Osteoblast (primary cell): ENCODE measurements at regions not wholly inside any gene's neighbourhood (a gene's known extent, or its start where the extent isn't known, plus 50 kb on each side); places are given as distances from the start of the nearest gene placed in this dataset.

Experiments
- DNase-seq: peaks from one replicate; pipeline ENCODE4 v3.0.0; 2011; ENCODE audit warnings: low spot score, mixed read lengths; ENCODE audit not compliant: insufficient read length; ENCODE audit errors: missing footprints
- H2AFZ ChIP-seq: 2 replicates; pipeline ENCODE4 v1.6.0; 2011; ENCODE audit warnings: mild to moderate bottlenecking, low read length
- H3K27ac ChIP-seq: 2 replicates; pipeline ENCODE4 v1.5.1; 2011; ENCODE audit warnings: mild to moderate bottlenecking, low read depth, low read length, moderate library complexity
- H3K27me3 ChIP-seq: 2 replicates; pipeline ENCODE4 v1.6.0; 2012; ENCODE audit warnings: mild to moderate bottlenecking, control low read depth, inconsistent platforms, low read length, moderate library complexity; ENCODE audit not compliant: insufficient read depth
- H3K36me3 ChIP-seq: 2 replicates; pipeline ENCODE4 v1.5.1; 2011; ENCODE audit warnings: mild to moderate bottlenecking, low read length, control low read depth, moderate library complexity; ENCODE audit not compliant: insufficient read depth
- H3K4me1 ChIP-seq: 2 replicates; pipeline ENCODE4 v1.5.1; 2011; ENCODE audit warnings: mild to moderate bottlenecking, low read length, control low read depth, moderate library complexity; ENCODE audit not compliant: insufficient read depth
- H3K4me2 ChIP-seq: 2 replicates; pipeline ENCODE4 v1.6.0; 2011; ENCODE audit warnings: mild to moderate bottlenecking, low read length; ENCODE audit not compliant: insufficient read depth
- H3K4me3 ChIP-seq: fragments of 200-600 bp; sonication (generic); 3 replicates; pipeline ENCODE4 v1.5.1; 2012; ENCODE audit warnings: mild to moderate bottlenecking, low read length, inconsistent platforms; ENCODE audit not compliant: insufficient read depth
- H3K79me2 ChIP-seq: 2 replicates; pipeline ENCODE4 v1.6.0; 2012; ENCODE audit warnings: mild to moderate bottlenecking, low read length, control low read depth, inconsistent platforms; ENCODE audit not compliant: insufficient read depth
- H3K9me3 ChIP-seq: 2 replicates; pipeline ENCODE4 v1.5.1; 2011; ENCODE audit warnings: low read depth, low read length, control low read depth
- H4K20me1 ChIP-seq: 2 replicates; pipeline ENCODE4 v1.6.0; 2012; ENCODE audit warnings: mild to moderate bottlenecking, low read length, control low read depth; ENCODE audit not compliant: insufficient read depth
- TF ChIP-seq, protein P1 (sequence below): IDR thresholded peaks from 2 replicates; pipeline ENCODE4 v1.5.1; 2011; ENCODE audit warnings: mild to moderate bottlenecking, low read depth, low read length, moderate library complexity; ENCODE audit errors: extremely low read depth

DNA sequence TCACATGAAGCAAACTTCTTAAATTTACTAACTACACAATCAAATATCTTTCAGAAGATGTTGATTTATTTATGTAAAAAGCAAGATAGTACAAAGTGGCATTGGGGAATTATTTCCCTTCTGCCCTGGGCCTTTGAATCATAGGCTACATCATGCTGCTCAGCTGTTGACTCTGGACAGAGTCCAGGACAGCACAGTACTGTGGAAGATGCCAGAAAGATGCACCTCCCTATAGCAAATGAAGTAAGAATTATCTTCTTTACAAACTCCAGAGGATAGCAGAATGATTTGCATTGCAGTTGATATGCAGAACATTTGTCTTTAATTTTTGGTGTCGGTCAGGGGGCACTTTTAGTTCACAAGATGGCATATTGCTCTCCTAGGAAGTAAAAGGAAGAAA, 1354.5 kb upstream of the ZEB2 start:
- Histone ChIP-seq H3K27ac (no peak overlapping the region), H3K4me3 (no peak overlapping the region), H3K79me2 (no peaks in the 10 kb centered on the region), H2AFZ (no peak overlapping the region), H3K9me3 (no peaks in the 10 kb centered on the region), H3K4me1 (peaks cover 12% of the 10 kb centered on the region), H4K20me1 (no peaks in the 10 kb centered on the region), H3K36me3 (no peaks in the 10 kb centered on the region), H3K27me3 (no peaks in the 10 kb centered on the region), H3K4me2 (peak overlapping the region; percentile 12)
- peak; percentile 86 for DNase-seq
- TF ChIP-seq, protein P1, sequence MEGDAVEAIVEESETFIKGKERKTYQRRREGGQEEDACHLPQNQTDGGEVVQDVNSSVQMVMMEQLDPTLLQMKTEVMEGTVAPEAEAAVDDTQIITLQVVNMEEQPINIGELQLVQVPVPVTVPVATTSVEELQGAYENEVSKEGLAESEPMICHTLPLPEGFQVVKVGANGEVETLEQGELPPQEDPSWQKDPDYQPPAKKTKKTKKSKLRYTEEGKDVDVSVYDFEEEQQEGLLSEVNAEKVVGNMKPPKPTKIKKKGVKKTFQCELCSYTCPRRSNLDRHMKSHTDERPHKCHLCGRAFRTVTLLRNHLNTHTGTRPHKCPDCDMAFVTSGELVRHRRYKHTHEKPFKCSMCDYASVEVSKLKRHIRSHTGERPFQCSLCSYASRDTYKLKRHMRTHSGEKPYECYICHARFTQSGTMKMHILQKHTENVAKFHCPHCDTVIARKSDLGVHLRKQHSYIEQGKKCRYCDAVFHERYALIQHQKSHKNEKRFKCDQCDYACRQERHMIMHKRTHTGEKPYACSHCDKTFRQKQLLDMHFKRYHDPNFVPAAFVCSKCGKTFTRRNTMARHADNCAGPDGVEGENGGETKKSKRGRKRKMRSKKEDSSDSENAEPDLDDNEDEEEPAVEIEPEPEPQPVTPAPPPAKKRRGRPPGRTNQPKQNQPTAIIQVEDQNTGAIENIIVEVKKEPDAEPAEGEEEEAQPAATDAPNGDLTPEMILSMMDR, result no peak

DNA sequence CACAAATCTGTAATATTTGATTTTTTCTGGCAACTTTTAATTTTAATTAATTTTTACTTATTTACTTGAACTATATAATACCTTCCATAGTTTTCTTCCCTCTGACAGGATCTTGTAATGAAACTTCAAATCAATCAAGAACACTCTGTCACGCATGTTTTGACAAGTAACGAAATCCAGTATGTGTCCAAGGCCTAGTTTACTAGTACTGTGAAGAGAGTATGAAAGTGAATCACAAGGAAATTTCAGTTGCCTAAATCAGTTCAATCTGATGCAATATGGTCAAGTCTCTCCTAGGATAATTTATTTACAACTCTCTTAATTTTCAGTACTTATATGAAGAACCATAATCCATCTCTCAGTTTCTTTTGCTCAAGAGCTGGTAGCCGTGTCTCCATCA, 1344.6 kb upstream of the ZEB2 start:
- Histone ChIP-seq H4K20me1 (no peaks in the 10 kb centered on the region), H3K27me3 (no peaks in the 10 kb centered on the region), H3K4me1 (no peaks in the 10 kb centered on the region), H3K4me2 (no peak overlapping the region), H3K4me3 (no peak overlapping the region), H3K9me3 (no peaks in the 10 kb centered on the region), H3K79me2 (no peaks in the 10 kb centered on the region), H3K27ac (no peak overlapping the region), H2AFZ (no peak overlapping the region), H3K36me3 (no peaks in the 10 kb centered on the region)
- DNase-seq, result no peak
- TF ChIP-seq, protein P1, result no peak

GRCh38 chr2:145861940-145862339, 1342.0 kb upstream of the ZEB2 start:
- no peaks in the 10 kb centered on the region for H3K36me3 ChIP-seq
- H3K27me3 ChIP-seq, result no peaks in the 10 kb centered on the region
- H3K4me3 ChIP-seq, result no peak overlapping the region
- no peaks in the 10 kb centered on the region for H3K9me3 ChIP-seq
- TF ChIP-seq, protein P1, result no peak
- H2AFZ ChIP-seq, result no peak overlapping the region
- no peaks in the 10 kb centered on the region for H3K4me1 ChIP-seq
- DNase-seq, result no peak
- H3K79me2 ChIP-seq, result no peaks in the 10 kb centered on the region
- no peaks in the 10 kb centered on the region for H4K20me1 ChIP-seq
- no peak overlapping the region for H3K27ac ChIP-seq
- no peak overlapping the region for H3K4me2 ChIP-seq

DNA sequence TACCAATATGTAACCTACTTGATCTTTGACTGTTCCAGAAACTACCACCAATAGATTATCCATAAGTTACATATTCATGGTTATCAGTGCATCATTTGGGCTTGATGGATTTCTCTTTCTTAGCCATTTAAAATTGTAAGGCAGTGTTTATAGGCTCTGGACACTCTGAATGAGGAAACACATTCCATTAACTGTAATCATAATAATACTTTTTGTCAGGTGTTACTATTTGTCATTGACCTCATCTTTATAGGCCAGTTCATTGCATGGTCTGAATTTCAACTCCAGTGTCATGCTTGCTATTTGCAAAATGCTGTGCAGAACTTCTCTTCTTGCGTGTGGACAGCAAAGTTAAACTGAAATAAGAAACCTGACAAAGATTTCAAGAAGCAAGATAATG, 1340.2 kb upstream of the ZEB2 start:
- no peaks in the 10 kb centered on the region for H3K36me3 ChIP-seq
- TF ChIP-seq, protein P1, result no peak
- H3K9me3 ChIP-seq, result no peaks in the 10 kb centered on the region
- no peak overlapping the region for H2AFZ ChIP-seq
- H3K27me3 ChIP-seq, result no peaks in the 10 kb centered on the region
- no peak overlapping the region for H3K27ac ChIP-seq
- no peak overlapping the region for H3K4me3 ChIP-seq
- no peak overlapping the region for H3K4me2 ChIP-seq
- no peaks in the 10 kb centered on the region for H4K20me1 ChIP-seq
- H3K4me1 ChIP-seq, result no peaks in the 10 kb centered on the region
- H3K79me2 ChIP-seq, result no peaks in the 10 kb centered on the region
- no peak for DNase-seq
